ENCODE measurements at regions not wholly inside any gene's neighbourhood (a gene's known extent, or its start where the extent isn't known, plus 50 kb on each side); places are given as distances from the start of the nearest gene placed in this dataset.
"Not testable (repeated sequence)": the region's sequence is repeated elsewhere in the genome, so short reads cannot be mapped to it uniquely, and the experiment has no call there.

DNA sequence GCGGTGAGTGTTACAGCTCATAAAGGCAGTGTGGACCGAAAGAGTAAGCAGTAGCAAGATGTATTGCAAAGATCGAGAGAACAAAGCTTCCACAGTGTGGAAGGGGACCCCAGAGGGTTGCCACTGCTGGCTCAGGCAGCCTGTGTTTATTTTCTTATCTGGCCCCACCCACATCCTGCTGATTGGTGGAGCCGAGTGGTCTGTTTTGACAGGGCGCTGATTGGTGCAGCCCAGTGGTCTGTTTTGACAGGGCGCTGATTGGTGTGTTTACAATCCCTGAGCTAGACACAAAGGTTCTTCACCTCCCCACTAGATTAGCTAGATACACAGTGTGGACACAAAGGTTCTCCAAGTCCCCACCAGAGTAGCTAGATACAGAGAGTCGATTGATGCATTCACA is 747.8 kb upstream of the NRXN1 start:
- DNase-seq (ENCODE audit: low spot score), result not testable (repeated sequence)

GRCh38 chr2:51778806-51779205 is 746.9 kb upstream of the NRXN1 start:
- no peak for DNase-seq (ENCODE audit: low spot score)

DNA sequence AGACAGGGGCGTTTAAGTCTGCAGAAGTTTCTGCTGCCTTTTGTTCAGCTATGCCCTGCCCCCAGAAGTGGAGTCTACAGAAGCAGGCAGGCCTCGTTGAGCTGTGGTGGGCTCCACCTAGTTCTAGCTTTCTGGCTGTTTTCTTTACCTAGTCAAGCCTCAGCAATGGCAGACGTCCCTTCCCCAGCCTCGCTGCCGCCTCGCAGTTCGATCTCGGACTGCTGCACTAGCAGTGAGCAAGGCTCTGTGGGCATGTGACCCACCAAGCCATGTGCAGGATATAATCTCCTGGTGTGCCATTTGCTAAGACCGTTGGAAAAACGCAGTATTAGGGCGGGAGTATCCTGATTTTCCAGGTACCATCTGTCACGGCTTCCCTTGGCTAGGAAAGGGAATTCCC is 742.7 kb upstream of the NRXN1 start:
- DNase-seq (ENCODE audit: low spot score), result not testable (repeated sequence)

- no peak for DNase-seq (ENCODE audit: low spot score)
These were observed 728.5 kb upstream of the NRXN1 start for GRCh38 chr2:51760441-51760840.

GRCh38 chr2:51758081-51758480 is 726.1 kb upstream of the NRXN1 start:
- DNase-seq (ENCODE audit: low spot score), result no peak

DNA sequence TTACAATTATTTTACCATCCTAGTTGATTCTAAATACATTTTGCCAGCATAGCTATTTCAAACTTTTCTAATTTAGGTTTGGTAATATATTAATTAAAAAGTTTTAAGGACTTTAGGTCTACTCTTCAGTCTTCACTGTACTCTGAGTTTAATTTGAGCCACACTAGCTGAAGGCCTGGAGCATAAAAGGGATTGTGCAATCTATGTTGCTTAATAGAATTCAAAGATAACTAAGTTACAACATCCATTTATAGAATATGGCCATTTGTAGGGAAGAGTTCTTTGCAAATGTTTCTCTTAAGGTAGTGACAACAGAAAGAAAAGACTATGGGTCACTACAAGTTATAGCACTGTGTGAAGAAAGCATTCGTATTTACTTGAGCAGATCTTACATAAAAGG is 702.2 kb upstream of the NRXN1 start:
- DNase-seq (ENCODE audit: low spot score), result no peak

DNA sequence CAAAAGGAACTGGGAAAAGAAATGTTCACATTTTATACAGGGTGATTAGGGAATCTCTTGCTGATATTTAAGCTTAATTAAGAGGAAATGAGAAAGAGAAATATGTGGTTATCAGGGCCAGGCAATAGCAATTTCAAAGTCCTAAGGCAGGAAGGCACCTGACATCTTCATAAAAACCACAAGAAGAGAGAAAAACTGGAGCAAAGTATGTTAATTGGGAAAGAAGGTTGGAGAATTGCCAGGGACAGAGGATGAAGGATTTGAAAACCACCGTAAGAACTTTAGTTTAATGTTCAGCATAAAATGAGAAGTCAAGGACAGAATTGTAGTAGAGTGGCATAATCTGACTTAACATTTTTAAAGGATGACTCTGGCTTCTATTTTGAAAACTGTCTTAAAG is 691.8 kb upstream of the NRXN1 start:
- DNase-seq (ENCODE audit: low spot score), result no peak

DNA sequence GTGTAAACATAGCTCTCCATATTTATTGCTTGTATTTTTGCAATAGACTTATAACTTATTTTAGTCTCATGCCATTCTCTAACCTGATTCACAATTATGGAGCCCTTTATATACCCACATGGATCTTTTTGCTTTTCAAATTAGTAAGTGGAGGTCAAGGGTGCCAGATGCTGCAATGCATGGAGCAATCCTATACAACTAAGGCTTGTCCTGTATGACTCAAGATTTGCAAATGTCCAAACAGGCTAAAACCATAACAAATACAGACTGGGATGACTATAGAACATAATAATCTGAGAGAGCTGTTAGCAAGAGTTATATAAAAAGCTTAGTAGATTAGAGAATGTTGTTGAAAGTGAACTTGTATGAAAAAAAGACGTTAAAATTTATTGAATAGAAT is 690.4 kb upstream of the NRXN1 start:
- DNase-seq (ENCODE audit: low spot score), result no peak

DNA sequence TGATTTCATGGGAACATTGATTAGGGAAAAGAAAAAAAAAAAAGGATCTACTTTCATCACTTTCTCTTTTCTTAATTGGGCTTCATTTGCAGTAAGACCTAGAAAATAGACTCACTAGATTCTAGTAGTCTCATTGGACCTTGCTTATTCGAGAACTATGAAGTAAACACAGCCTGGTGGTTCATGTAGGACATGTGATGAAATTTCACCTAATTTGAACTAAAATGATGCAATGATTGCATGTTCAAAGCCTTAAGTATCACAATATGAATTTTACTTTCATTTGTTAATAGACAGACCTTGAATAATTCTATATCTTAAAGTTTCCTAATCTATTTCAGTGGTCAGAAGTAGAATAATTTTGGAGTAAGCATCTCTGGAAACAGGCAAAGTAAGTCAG is 688.9 kb upstream of the NRXN1 start:
- DNase-seq (ENCODE audit: low spot score), result no peak

- DNase-seq (ENCODE audit: low spot score), result no peak
These were observed 686.9 kb upstream of the NRXN1 start for GRCh38 chr2:51718881-51719280.

GRCh38 chr2:51717312-51717711 is 685.4 kb upstream of the NRXN1 start:
- DNase-seq (ENCODE audit: low spot score), result no peak

DNA sequence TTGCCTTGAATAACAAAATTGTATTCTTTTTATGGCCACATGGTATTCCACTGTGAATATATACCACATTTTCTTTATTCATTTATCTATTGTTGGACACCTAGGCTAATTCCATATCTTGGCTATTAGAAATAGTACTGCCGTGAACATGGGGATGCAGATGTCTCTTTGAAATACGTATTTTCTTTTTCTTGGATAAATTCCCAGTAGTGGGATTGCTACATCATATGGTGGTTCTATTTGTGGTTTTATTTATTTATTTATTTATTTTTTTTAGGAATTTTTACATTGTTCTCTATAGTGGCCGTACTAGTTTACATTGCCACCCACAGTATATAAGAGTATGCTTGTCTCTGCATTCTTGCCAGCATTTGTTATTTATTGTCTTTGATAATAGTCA is 679.8 kb upstream of the NRXN1 start:
- DNase-seq (ENCODE audit: low spot score), result no peak

DNA sequence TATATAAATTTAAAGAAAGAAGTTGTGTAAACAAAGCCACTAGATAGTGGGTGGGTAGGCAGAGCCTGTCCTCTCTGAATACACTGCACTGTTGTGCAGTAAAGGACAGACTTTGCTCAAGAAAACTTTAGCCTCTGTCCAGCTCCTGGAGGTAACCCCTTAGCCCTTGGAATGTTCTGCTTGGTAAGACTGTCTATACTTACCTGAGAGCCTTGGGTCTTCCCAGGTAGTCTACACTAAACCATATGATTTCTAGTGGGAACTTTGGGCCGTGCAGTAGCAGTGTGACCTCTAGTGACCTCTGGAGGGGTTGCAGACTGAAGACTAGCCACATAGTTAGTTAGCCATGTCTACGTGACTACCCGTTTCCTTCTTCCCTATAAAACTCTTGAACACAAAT is 678.3 kb upstream of the NRXN1 start:
- DNase-seq (ENCODE audit: low spot score), result no peak

DNA sequence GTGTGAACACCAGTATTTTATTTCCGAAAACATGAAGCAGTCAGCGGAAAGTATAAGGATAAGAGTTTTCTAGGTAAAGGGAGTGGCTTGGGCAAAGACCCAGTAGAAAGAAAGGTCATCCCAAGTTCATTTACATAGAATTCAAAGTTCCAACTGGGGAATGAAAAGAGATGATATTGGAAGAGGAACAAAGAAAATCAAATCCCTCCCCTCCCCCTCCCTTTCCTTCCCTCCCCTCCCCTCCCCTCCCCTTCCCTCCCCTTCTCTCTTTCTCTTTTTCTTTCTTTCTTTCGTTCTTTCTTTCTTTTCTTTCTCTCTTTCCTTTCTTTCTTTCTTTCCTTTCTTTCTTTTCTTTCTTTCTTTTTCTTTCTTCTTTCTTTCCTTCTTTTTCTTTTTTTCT is 675.7 kb upstream of the NRXN1 start:
- no peak for DNase-seq (ENCODE audit: low spot score)

DNA sequence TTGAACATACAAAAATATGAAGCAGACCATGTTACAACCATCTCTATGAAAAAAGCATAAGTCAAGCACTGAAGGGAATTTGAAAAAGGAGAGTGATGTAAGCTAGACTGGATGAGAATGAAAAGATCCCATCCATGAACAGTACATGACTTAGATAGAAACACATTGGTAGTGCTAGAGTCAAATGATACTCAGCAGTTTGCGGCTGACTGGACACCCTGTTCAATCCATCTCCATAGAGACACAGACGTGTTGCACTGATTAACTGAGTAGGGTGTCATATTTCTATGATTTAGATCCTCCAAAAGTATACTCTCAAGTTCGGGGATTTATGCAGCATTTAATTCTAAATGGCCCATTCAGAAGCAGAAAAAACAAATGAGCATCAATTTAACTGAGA is 674.3 kb upstream of the NRXN1 start:
- DNase-seq (ENCODE audit: low spot score), result no peak

GRCh38 chr2:51705417-51705816 is 673.5 kb upstream of the NRXN1 start:
- DNase-seq (ENCODE audit: low spot score), result no peak

GRCh38 chr2:51698021-51698420 is 666.1 kb upstream of the NRXN1 start:
- no peak for DNase-seq (ENCODE audit: low spot score)

GRCh38 chr2:51697095-51697494 is 665.2 kb upstream of the NRXN1 start:
- DNase-seq (ENCODE audit: low spot score), result no peak

GRCh38 chr2:51695531-51695930 is 663.6 kb upstream of the NRXN1 start:
- DNase-seq (ENCODE audit: low spot score), result no peak

DNA sequence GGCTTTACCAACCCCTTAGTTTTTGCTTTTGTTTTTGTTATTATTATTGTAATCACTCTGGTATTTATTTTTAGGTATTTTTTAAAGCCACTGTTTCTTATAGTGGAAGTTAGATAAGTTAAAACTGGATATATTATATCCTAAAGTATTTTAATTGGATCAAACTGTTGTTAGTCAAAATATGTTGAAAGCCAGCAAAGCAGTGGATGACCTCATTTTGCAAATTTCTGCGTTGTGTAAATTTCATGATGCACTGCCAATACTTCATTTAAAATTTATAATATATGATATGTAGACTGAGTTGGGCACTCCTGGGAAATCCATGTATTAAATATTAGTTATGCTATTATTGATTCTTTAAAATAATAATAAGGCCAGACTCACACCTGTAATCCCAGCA is 661.7 kb upstream of the NRXN1 start:
- no peak for DNase-seq (ENCODE audit: low spot score)

- no peak for DNase-seq (ENCODE audit: low spot score)
These were observed 649.9 kb upstream of the NRXN1 start for GRCh38 chr2:51681854-51682253.

DNA sequence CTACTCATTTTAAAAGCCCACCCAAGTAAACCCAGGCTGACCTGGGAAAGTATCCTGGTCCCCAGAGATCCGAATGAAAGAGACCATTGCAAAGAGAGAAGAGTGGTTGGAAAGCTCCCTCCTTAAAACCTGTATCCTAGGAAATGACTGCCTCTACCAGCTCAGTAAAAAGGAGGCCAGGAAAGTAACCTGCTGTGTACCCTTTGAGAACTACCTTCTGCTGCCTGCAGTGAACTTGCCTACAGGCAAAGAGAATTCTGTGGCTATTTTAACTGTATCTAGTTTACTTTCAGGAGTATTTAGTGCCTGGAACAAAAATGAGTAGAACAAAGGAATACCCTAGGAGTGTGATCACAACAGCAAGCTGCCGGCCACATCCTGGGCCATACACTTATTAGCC is 641.7 kb upstream of the NRXN1 start:
- no peak for DNase-seq (ENCODE audit: low spot score)

GRCh38 chr2:51667679-51668078 is 635.7 kb upstream of the NRXN1 start:
- DNase-seq (ENCODE audit: low spot score), result no peak

- DNase-seq (ENCODE audit: low spot score), result no peak
These were observed 630.3 kb upstream of the NRXN1 start for GRCh38 chr2:51662187-51662586.

- no peak for DNase-seq (ENCODE audit: low spot score)
These were observed 625.9 kb upstream of the NRXN1 start for GRCh38 chr2:51657849-51658248.
